ENCODE measurements at regions not wholly inside any gene's neighbourhood (a gene's known extent, or its start where the extent isn't known, plus 50 kb on each side); places are given as distances from the start of the nearest gene placed in this dataset.
"Not testable (repeated sequence)": the region's sequence is repeated elsewhere in the genome, so short reads cannot be mapped to it uniquely, and the experiment has no call there.

DNA sequence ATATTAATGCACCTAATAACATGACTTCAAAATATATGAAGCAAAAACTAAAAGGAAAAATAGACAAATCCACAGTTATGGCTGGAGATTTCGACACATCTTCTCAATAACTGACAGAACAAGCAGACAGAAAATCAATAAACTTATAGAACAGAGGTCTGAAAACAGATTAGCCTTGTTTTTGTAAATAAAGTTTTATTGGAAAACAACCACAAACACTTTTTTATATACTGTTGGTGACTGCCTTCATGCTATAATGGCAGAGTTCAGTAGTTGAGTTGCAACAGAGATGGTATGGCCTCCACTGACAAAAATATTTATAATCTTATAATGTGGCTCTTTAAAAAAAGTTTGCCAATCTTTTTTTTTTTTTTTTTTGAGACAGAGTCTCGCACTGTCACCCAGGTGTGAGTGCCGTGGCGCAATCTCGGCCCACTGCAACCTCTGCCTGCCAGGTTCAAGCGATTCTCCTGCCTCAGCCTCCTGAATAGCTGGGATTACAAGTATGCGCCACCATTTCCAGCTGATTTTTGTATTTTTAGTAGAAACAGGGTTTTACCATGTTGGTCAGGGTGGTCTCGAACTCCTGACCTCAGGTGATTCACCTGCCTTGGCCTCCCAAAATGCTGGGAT lies 52.2 kb upstream of the GATA2 start:
- DNase-seq (ENCODE audit: low read depth in 1 of 2, low spot score in 1 of 2), result no peak
- no peak for TF ChIP-seq GABPA (IDR thresholded peaks at IDR 0.05; ENCODE audit: low read depth)
- no peak for TF ChIP-seq POLR2AphosphoS5 (IDR thresholded peaks at IDR 0.05; ENCODE audit: low read depth)
- TF ChIP-seq, protein P1, sequence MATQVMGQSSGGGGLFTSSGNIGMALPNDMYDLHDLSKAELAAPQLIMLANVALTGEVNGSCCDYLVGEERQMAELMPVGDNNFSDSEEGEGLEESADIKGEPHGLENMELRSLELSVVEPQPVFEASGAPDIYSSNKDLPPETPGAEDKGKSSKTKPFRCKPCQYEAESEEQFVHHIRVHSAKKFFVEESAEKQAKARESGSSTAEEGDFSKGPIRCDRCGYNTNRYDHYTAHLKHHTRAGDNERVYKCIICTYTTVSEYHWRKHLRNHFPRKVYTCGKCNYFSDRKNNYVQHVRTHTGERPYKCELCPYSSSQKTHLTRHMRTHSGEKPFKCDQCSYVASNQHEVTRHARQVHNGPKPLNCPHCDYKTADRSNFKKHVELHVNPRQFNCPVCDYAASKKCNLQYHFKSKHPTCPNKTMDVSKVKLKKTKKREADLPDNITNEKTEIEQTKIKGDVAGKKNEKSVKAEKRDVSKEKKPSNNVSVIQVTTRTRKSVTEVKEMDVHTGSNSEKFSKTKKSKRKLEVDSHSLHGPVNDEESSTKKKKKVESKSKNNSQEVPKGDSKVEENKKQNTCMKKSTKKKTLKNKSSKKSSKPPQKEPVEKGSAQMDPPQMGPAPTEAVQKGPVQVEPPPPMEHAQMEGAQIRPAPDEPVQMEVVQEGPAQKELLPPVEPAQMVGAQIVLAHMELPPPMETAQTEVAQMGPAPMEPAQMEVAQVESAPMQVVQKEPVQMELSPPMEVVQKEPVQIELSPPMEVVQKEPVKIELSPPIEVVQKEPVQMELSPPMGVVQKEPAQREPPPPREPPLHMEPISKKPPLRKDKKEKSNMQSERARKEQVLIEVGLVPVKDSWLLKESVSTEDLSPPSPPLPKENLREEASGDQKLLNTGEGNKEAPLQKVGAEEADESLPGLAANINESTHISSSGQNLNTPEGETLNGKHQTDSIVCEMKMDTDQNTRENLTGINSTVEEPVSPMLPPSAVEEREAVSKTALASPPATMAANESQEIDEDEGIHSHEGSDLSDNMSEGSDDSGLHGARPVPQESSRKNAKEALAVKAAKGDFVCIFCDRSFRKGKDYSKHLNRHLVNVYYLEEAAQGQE (IDR thresholded peaks at IDR 0.05; ENCODE audit: insufficient replicate concordance, low read depth), result no peak
- TF ChIP-seq SPI1 (IDR thresholded peaks at IDR 0.05; ENCODE audit: borderline replicate concordance, low read depth), result no peak
- TF ChIP-seq, protein P2, sequence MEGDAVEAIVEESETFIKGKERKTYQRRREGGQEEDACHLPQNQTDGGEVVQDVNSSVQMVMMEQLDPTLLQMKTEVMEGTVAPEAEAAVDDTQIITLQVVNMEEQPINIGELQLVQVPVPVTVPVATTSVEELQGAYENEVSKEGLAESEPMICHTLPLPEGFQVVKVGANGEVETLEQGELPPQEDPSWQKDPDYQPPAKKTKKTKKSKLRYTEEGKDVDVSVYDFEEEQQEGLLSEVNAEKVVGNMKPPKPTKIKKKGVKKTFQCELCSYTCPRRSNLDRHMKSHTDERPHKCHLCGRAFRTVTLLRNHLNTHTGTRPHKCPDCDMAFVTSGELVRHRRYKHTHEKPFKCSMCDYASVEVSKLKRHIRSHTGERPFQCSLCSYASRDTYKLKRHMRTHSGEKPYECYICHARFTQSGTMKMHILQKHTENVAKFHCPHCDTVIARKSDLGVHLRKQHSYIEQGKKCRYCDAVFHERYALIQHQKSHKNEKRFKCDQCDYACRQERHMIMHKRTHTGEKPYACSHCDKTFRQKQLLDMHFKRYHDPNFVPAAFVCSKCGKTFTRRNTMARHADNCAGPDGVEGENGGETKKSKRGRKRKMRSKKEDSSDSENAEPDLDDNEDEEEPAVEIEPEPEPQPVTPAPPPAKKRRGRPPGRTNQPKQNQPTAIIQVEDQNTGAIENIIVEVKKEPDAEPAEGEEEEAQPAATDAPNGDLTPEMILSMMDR (IDR thresholded peaks at IDR 0.05; ENCODE audit: insufficient read depth, low read length), result no peak
- Histone ChIP-seq H3K27me3 (ENCODE audit: insufficient read depth, poor library complexity, severe bottlenecking) (no peaks in the 10 kb centered on the region), H3K27ac (replicated peaks) (no peak overlapping the region), H3K4me3 (replicated peaks; ENCODE audit: insufficient read depth, low read length) (no peak overlapping the region)

DNA sequence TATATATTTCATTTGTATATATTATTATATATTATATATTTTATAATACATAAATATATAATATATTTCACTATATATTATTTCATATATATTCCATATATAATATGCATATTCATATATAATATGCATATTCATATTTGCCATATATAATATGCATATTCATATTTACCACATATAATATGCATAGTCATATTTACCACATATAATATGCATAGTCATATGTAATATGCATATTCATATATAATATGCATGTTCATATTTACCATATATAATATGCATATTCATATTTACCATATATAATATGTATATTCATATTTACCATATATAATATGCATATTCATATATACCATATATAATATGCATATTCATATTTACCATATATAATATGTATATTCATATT lies 51.2 kb upstream of the GATA2 start:
- no peak overlapping the region for H3K4me3 ChIP-seq (replicated peaks; ENCODE audit: insufficient read depth, low read length)
- TF ChIP-seq GABPA (IDR thresholded peaks at IDR 0.05; ENCODE audit: low read depth), result no peak
- TF ChIP-seq POLR2AphosphoS5 (IDR thresholded peaks at IDR 0.05; ENCODE audit: low read depth), result no peak
- TF ChIP-seq, protein P1 (IDR thresholded peaks at IDR 0.05; ENCODE audit: insufficient replicate concordance, low read depth), result no peak
- no peak for TF ChIP-seq SPI1 (IDR thresholded peaks at IDR 0.05; ENCODE audit: borderline replicate concordance, low read depth)
- TF ChIP-seq, protein P2 (IDR thresholded peaks at IDR 0.05; ENCODE audit: insufficient read depth, low read length), result no peak
- no peaks in the 10 kb centered on the region for H3K27me3 ChIP-seq (ENCODE audit: insufficient read depth, poor library complexity, severe bottlenecking)

DNA sequence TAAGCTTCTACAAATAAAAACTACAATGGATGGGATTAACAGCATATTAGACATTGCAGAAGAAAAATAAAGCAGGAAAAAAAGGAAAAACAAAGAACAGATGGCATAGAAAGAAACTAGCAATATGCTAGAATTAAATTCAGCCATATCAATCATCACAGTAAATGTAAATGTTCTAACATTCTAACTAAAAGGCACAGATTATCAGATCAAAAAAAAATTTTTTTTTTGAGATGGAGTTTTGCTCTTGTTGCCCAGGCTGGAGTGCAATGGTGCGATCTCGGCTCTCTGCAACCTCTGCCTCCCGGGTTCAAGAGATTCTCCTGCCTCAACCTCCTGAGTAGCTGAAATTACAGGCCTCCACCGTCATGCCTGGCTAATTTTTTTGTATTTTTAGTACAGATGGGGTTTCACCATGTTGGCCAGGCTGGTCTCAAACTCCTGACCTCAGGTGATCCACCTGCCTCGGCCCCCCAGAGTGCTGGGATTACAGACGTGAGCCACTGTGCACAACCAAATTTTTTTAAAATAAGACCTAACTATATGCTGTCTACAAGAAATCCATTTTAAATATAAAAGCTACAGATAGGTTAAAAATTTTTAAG lies 50.7 kb upstream of the GATA2 start:
- not testable (repeated sequence) for H3K27me3 ChIP-seq (ENCODE audit: insufficient read depth, poor library complexity, severe bottlenecking); H3K4me3 ChIP-seq (replicated peaks; ENCODE audit: insufficient read depth, low read length); DNase-seq (ENCODE audit: low read depth in 1 of 2, low spot score in 1 of 2); H3K27ac ChIP-seq (replicated peaks)

More for the DNA sequence above, 51.2 kb upstream of the GATA2 start:
- DNase-seq (ENCODE audit: low read depth in 1 of 2, low spot score in 1 of 2), result no peak
- H3K27ac ChIP-seq (replicated peaks), result no peak overlapping the region

Measured in HL-60 (cell line).